ENCODE measurements at regions not wholly inside any gene's neighbourhood (a gene's known extent, or its start where the extent isn't known, plus 50 kb on each side); places are given as distances from the start of the nearest gene placed in this dataset.

- POLR2A ChIA-PET, result no interaction called here
- Histone ChIP-seq H3K4me3 (replicated peaks in 1 of 3; ENCODE audit: insufficient read depth in 1 of 3, low read depth in 1 of 3, low read length in 3 of 3) (no peak overlapping the region), H3K4me1 (ENCODE audit: control insufficient read depth, extremely low read depth, insufficient read depth, low read length) (peaks cover 9% of the 10 kb centered on the region), H3K9me3 (replicated peaks; ENCODE audit: control insufficient read depth, insufficient read depth, low read length) (no peaks in the 10 kb centered on the region), H4K20me1 (replicated peaks; ENCODE audit: control insufficient read depth, extremely low read depth, insufficient read depth, low read length) (no peaks in the 10 kb centered on the region), H3K27me3 (ENCODE audit: control insufficient read depth in 2 of 2, insufficient read depth in 2 of 2, low read length in 2 of 2) (no peaks in the 10 kb centered on the region), H3K4me2 (ENCODE audit: insufficient read depth, low read length) (no peak overlapping the region), H3K36me3 (ENCODE audit: control insufficient read depth in 2 of 2, extremely low read depth in 1 of 2, insufficient read depth in 2 of 2, low read length in 2 of 2) (no peaks in the 10 kb centered on the region), H3K79me2 (ENCODE audit: control insufficient read depth, insufficient read depth, low read length) (no peaks in the 10 kb centered on the region), H3K9ac (replicated peaks; ENCODE audit: extremely low read depth, insufficient read depth, low read length) (no peak overlapping the region), H3K27ac (ENCODE audit: insufficient read depth, low read depth, low read length) (no peak overlapping the region), H3K9me1 (replicated peaks; ENCODE audit: control insufficient read depth, extremely low read depth, insufficient read depth, low read length) (no peaks in the 10 kb centered on the region), H2AFZ (ENCODE audit: low read depth, low read length) (no peak overlapping the region)
- dilution Hi-C loops (cut with MboI; ENCODE audit: extremely low pct_ligation_motif_present, low sequenced_read_pairs) (no loop called here), intact Hi-C loops (cut with micrococcal nuclease) (no loop called here)
- DNase-seq (ENCODE audit: low read depth, low spot score) (no peak), FAIRE-seq (no peak)
- TF ChIP-seq MYC (IDR thresholded peaks at IDR 0.05; ENCODE audit: low read depth, low read length) (no peak), POLR2AphosphoS5 (IDR thresholded peaks at IDR 0.05; ENCODE audit: insufficient read depth, low read depth, low read length) (no peak), GATA2 (IDR thresholded peaks at IDR 0.05; ENCODE audit: insufficient read depth, insufficient read length, low read depth, low read length) (no peak), JUN (IDR thresholded peaks at IDR 0.05; ENCODE audit: borderline replicate concordance, insufficient read depth, insufficient read length, low read depth) (no peak), FOS (IDR thresholded peaks at IDR 0.05; ENCODE audit: borderline replicate concordance, insufficient read depth, low read length) (no peak), MAX (IDR thresholded peaks at IDR 0.05; ENCODE audit: insufficient read depth, insufficient read length) (no peak)
- CTCF ChIA-PET, result no interaction called here
- BruUV-seq (replicated peaks), result no TSS peak
These were observed 66.4 kb downstream of the LRRC32 start for GRCh38 chr11:76604081-76604625.

GRCh38 chr11:76603202-76603601 is 67.3 kb downstream of the LRRC32 start:
- Histone ChIP-seq H3K9me3 (replicated peaks; ENCODE audit: control insufficient read depth, insufficient read depth, low read length) (no peaks in the 10 kb centered on the region), H4K20me1 (replicated peaks; ENCODE audit: control insufficient read depth, extremely low read depth, insufficient read depth, low read length) (no peaks in the 10 kb centered on the region), H3K36me3 (ENCODE audit: control insufficient read depth in 2 of 2, extremely low read depth in 1 of 2, insufficient read depth in 2 of 2, low read length in 2 of 2) (no peaks in the 10 kb centered on the region), H3K9me1 (replicated peaks; ENCODE audit: control insufficient read depth, extremely low read depth, insufficient read depth, low read length) (no peaks in the 10 kb centered on the region), H3K27me3 (ENCODE audit: control insufficient read depth in 2 of 2, insufficient read depth in 2 of 2, low read length in 2 of 2) (no peaks in the 10 kb centered on the region), H3K4me3 (replicated peaks in 1 of 3; ENCODE audit: insufficient read depth in 1 of 3, low read depth in 1 of 3, low read length in 3 of 3) (no peak overlapping the region), H2AFZ (ENCODE audit: low read depth, low read length) (no peak overlapping the region), H3K79me2 (ENCODE audit: control insufficient read depth, insufficient read depth, low read length) (no peaks in the 10 kb centered on the region), H3K9ac (replicated peaks; ENCODE audit: extremely low read depth, insufficient read depth, low read length) (no peak overlapping the region), H3K27ac (ENCODE audit: insufficient read depth, low read depth, low read length) (no peak overlapping the region), H3K4me2 (ENCODE audit: insufficient read depth, low read length) (no peak overlapping the region), H3K4me1 (ENCODE audit: control insufficient read depth, extremely low read depth, insufficient read depth, low read length) (peaks cover 9% of the 10 kb centered on the region)
- no peak for DNase-seq (ENCODE audit: low read depth, low spot score)
- no TSS peak for BruUV-seq (replicated peaks)
- ChIA-PET CTCF (no interaction called here), POLR2A (no interaction called here)
- dilution Hi-C loops (cut with MboI; ENCODE audit: extremely low pct_ligation_motif_present, low sequenced_read_pairs) (no loop called here), intact Hi-C loops (cut with micrococcal nuclease) (no loop called here)
- TF ChIP-seq MYC (IDR thresholded peaks at IDR 0.05; ENCODE audit: low read depth, low read length) (no peak), POLR2AphosphoS5 (IDR thresholded peaks at IDR 0.05; ENCODE audit: insufficient read depth, low read depth, low read length) (no peak), JUN (IDR thresholded peaks at IDR 0.05; ENCODE audit: borderline replicate concordance, insufficient read depth, insufficient read length, low read depth) (no peak), FOS (IDR thresholded peaks at IDR 0.05; ENCODE audit: borderline replicate concordance, insufficient read depth, low read length) (no peak), MAX (IDR thresholded peaks at IDR 0.05; ENCODE audit: insufficient read depth, insufficient read length) (no peak), EZH2 (IDR thresholded peaks at IDR 0.05; ENCODE audit: borderline replicate concordance, low read depth, low read length, severe bottlenecking) (no peak), GATA2 (IDR thresholded peaks at IDR 0.05; ENCODE audit: insufficient read depth, insufficient read length, low read depth, low read length) (no peak), POLR2A (IDR thresholded peaks at IDR 0.05; ENCODE audit: low read depth, low read length) (no peak)
- TF ChIP-seq, protein P1, sequence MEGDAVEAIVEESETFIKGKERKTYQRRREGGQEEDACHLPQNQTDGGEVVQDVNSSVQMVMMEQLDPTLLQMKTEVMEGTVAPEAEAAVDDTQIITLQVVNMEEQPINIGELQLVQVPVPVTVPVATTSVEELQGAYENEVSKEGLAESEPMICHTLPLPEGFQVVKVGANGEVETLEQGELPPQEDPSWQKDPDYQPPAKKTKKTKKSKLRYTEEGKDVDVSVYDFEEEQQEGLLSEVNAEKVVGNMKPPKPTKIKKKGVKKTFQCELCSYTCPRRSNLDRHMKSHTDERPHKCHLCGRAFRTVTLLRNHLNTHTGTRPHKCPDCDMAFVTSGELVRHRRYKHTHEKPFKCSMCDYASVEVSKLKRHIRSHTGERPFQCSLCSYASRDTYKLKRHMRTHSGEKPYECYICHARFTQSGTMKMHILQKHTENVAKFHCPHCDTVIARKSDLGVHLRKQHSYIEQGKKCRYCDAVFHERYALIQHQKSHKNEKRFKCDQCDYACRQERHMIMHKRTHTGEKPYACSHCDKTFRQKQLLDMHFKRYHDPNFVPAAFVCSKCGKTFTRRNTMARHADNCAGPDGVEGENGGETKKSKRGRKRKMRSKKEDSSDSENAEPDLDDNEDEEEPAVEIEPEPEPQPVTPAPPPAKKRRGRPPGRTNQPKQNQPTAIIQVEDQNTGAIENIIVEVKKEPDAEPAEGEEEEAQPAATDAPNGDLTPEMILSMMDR (IDR thresholded peaks at IDR 0.05; ENCODE audit: extremely low read depth in 1 of 2, insufficient read depth in 1 of 2, low read depth in 1 of 2, low read length in 2 of 2), result no peak
- FAIRE-seq, result no peak

All from endothelial cell of umbilical vein (primary cell).